Bronchial epithelial cell (primary cell): ENCODE measurements at regions not wholly inside any gene's neighbourhood (a gene's known extent, or its start where the extent isn't known, plus 50 kb on each side); places are given as distances from the start of the nearest gene placed in this dataset.

Source experiments
- DNase-seq: peaks from one replicate; pipeline ENCODE4 v3.0.0-alpha.2; 2010; ENCODE audit warnings: low read depth
- FAIRE-seq: peaks from 2 replicates; lab custom pipeline; 2011; peaks lifted over from hg19 to GRCh38; lab: Jason Lieb, UNC
- H3K27me3 ChIP-seq: 2 replicates; pipeline ENCODE4 v1.5.1; 2011; ENCODE audit warnings: low read length; ENCODE audit not compliant: control insufficient read depth, insufficient read depth
- H3K36me3 ChIP-seq: 2 replicates; pipeline ENCODE4 v1.5.1; 2011; ENCODE audit warnings: low read length; ENCODE audit not compliant: control insufficient read depth, insufficient read depth
- H3K4me3 ChIP-seq: 2 replicates; pipeline ENCODE4 v1.5.1; 2011; ENCODE audit warnings: mild to moderate bottlenecking, low read depth, low read length, control low read depth
- TF ChIP-seq, protein P1 (sequence below): IDR thresholded peaks from 2 replicates; pipeline ENCODE4 v1.5.1; 2011; ENCODE audit warnings: mild to moderate bottlenecking, moderate library complexity, low read length, control low read depth, inconsistent platforms; ENCODE audit not compliant: insufficient read depth, severe bottlenecking

DNA sequence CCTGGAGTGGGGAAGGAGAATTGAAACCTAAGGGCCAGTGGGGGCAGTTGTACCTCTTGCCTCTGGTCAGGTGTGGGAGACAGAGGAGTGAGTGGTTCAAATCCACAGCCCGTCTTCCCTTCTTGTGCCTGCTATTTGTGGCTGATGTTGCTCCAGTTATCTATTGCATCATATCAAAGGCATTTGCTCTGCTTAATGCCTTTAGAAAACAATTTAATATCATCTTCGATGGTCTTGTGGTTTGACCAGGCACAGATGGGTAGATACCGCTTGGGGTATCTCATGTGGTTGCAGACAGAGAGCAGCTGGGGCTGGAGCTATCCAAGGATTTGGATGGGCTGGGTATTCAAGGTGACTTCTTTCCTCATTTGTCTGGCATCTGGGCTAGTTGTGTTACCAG, 376.1 kb upstream of the RBFOX1 start:
- TF ChIP-seq, protein P1, sequence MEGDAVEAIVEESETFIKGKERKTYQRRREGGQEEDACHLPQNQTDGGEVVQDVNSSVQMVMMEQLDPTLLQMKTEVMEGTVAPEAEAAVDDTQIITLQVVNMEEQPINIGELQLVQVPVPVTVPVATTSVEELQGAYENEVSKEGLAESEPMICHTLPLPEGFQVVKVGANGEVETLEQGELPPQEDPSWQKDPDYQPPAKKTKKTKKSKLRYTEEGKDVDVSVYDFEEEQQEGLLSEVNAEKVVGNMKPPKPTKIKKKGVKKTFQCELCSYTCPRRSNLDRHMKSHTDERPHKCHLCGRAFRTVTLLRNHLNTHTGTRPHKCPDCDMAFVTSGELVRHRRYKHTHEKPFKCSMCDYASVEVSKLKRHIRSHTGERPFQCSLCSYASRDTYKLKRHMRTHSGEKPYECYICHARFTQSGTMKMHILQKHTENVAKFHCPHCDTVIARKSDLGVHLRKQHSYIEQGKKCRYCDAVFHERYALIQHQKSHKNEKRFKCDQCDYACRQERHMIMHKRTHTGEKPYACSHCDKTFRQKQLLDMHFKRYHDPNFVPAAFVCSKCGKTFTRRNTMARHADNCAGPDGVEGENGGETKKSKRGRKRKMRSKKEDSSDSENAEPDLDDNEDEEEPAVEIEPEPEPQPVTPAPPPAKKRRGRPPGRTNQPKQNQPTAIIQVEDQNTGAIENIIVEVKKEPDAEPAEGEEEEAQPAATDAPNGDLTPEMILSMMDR: no peak
- H3K4me3 ChIP-seq: no peak overlapping the region
- no peak for DNase-seq
- FAIRE-seq: no peak
- no peaks in the 10 kb centered on the region for H3K27me3 ChIP-seq
- H3K36me3 ChIP-seq: no peaks in the 10 kb centered on the region

DNA sequence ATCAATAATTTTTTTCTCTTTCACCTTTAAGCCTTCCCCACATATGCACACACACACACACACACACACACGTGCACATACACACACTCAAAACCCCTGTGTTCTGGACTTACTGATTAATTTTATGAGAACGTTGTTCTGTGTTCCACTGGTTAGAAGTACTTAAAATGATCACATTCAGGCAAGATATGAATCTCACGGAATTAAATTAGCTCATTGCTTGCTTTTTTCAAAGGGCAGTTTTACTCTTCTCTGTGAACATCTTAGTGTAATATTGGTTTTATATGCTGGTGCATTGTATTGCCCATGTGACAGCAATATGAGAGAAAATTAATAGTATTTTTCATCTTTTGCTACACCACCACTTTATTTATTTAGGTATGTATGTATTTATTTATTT, 377.3 kb upstream of the RBFOX1 start:
- TF ChIP-seq, protein P1: no peak
- DNase-seq: no peak
- FAIRE-seq: no peak
- H3K27me3 ChIP-seq: no peaks in the 10 kb centered on the region
- H3K36me3 ChIP-seq: no peaks in the 10 kb centered on the region
- H3K4me3 ChIP-seq: no peak overlapping the region

DNA sequence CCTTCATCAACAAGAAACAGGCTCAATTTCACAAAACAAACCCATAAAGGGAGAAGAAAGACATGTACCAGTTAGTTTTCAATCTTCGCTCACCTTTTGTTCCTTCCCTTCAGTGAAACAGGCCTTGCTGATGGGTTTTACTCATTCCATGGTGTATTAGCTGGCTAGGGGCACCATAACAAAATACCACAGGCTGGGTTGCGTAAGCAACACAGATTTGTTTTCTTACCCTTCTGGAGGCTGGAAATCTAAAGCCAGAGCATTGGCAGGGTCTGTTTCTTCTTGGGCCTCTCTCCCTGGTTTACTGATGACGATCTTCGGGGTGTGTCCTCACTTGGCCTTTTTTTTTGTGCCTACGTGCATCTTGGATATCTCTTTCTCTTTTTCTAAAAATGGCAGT, 383.4 kb upstream of the RBFOX1 start:
- Histone ChIP-seq H3K4me3 (no peak overlapping the region), H3K27me3 (no peaks in the 10 kb centered on the region), H3K36me3 (no peaks in the 10 kb centered on the region)
- FAIRE-seq (no peak), DNase-seq (no peak)
- TF ChIP-seq, protein P1: no peak

DNA sequence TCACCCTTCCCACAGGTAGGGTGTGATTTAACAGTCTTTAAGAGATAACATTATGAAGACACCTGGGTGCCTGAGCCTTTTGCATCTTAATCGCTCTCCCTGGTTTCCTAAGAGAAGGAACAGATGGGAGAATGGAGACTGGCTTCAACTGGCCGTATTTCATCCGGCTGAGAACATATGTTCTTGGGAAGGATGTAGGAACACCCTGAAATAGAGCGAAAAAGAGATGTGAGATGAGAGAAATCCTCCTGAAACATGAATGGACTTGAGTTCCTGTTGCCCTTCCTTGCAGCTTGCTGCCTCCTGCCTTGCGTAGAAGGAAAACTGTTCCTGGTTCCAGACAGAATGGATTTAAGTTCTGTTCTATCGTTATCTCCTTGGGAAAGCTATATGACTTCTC, 385.4 kb upstream of the RBFOX1 start:
- H3K27me3 ChIP-seq: no peaks in the 10 kb centered on the region
- no peak overlapping the region for H3K4me3 ChIP-seq
- TF ChIP-seq, protein P1: no peak
- H3K36me3 ChIP-seq: no peaks in the 10 kb centered on the region
- DNase-seq: no peak
- FAIRE-seq: no peak

DNA sequence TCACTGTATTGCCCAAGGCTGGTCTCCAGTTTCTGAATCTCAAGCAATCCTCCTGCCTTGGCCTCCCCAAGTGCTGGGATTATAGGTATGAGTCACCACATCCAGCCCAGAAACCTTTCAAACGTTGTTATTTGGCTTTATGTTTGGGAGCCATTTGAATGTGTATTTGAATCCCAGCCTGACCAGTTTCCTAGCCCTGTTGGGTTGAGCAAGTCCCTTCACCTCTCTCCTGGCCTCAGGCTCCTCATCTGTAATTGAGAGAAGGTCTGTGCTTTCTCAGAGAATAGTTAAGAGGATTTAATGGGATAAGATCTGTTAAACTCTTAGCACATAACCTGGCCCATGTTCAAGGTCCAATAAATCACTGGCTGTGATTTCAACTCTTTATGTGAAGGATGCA, 385.8 kb upstream of the RBFOX1 start:
- TF ChIP-seq, protein P1: no peak
- Histone ChIP-seq H3K27me3 (no peaks in the 10 kb centered on the region), H3K36me3 (no peaks in the 10 kb centered on the region), H3K4me3 (no peak overlapping the region)
- DNase-seq (no peak), FAIRE-seq (peak; percentile 52)

DNA sequence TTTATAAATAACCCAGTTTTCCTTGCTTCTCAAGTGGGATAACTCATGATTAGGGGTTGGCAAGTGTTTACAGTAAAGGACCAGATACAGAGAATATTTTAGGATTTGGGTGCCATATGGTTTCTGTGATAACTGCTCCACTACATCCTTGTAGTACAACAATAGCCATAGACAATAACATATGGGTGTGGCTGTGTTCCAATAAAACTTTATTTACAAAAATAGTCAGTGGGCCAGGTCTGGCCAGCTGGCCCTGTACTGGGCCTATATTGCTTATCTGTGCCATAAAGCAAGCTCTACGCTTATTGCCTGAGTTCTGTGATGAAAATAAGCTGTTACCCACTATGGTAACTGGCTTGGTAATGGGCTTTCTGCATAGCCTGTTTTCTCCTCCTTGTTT, 386.5 kb upstream of the RBFOX1 start:
- no peaks in the 10 kb centered on the region for H3K36me3 ChIP-seq
- no peak overlapping the region for H3K4me3 ChIP-seq
- no peaks in the 10 kb centered on the region for H3K27me3 ChIP-seq
- FAIRE-seq: no peak
- no peak for DNase-seq
- TF ChIP-seq, protein P1: no peak
